ENCODE measurements at regions not wholly inside any gene's neighbourhood (a gene's known extent, or its start where the extent isn't known, plus 50 kb on each side); places are given as distances from the start of the nearest gene placed in this dataset.

DNA sequence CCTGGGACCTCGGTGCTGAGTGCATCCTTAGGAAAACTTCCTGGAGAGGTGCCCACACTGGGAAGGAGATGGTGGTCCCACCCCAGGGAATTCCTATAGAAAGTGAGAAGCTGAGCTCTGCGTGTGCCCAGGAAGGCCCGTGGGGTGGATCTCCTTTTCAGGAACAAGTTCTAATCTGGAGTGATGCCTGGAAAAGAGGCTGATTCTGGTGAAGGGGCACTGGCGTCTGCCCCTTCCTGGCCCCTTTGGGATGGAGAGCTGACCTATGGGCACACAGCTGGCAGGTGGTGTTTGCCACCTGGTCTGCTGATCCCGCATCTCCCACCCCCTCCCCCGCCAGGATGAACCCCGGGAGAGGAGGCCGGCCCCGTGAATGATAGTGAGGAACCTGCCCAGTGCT lies 142.0 kb upstream of the RTL1 start:
- Mint-ChIP-seq H3K4me1 (no peaks in the 10 kb centered on the region), H3K36me3 (no peaks in the 10 kb centered on the region), H3K27ac (no peak overlapping the region), H3K4me3 (no peak overlapping the region), H3K27me3 (no peaks in the 10 kb centered on the region), H3K9me3 (peaks cover 0 to 3% (median 0%) of the 10 kb centered on the region in 7 donors)
- no peak for DNase-seq
- no peak for ATAC-seq (ENCODE audit: low read depth in 2 of 2)

DNA sequence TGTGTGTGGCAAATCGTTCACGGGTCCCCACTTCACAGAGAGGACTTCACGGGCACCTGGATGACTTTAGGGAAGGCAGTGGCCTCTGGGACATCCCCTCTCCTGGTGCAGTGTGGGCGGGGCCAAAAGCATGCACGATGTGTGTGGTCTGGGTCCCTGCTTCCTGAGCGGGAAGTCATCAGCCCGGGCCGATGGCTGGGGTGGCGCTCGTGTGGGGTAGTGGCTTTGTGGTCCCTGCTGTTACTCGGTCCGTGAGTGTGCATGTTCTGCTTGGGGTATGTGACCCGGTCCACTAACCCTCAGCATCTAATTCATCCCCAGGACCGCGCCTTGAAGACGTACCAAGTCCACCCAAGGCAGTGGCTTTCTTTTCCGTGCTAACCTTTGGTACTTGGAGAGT lies 142.5 kb upstream of the RTL1 start:
- Mint-ChIP-seq H3K4me1 (no peaks in the 10 kb centered on the region), H3K4me3 (no peak overlapping the region), H3K27me3 (no peaks in the 10 kb centered on the region), H3K27ac (no peak overlapping the region), H3K36me3 (no peaks in the 10 kb centered on the region), H3K9me3 (peaks cover 0 to 3% (median 0%) of the 10 kb centered on the region in 7 donors)
- ATAC-seq (ENCODE audit: low read depth in 2 of 2) = no peak
- DNase-seq = no peak

DNA sequence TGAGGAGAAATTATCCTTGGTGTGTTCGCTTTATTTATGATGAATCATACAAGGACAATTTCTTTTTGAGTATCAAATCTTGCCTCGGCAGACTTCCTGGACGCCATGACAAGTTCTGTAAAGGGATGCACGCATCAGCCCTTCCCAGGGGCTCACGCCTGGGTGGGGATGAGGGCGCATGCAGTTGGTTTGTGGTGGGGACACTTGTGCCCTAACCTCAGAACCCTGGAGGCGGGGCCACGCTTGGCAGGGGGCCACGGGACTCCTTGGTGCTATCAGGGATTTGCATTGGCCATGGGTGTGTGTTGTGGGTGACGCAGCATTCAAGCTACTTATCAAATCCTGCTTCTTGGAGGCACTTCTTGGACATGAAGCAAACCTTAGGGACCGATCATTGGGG lies 143.8 kb upstream of the RTL1 start:
- no peaks in the 10 kb centered on the region for H3K36me3 Mint-ChIP-seq
- no peak for DNase-seq
- no peak for ATAC-seq (ENCODE audit: low read depth in 2 of 2)
- H3K4me3 Mint-ChIP-seq = no peak overlapping the region
- H3K27me3 Mint-ChIP-seq = no peaks in the 10 kb centered on the region
- H3K9me3 Mint-ChIP-seq = peaks cover 0 to 3% (median 0%) of the 10 kb centered on the region in 7 donors
- no peaks in the 10 kb centered on the region for H3K4me1 Mint-ChIP-seq
- H3K27ac Mint-ChIP-seq = no peak overlapping the region

DNA sequence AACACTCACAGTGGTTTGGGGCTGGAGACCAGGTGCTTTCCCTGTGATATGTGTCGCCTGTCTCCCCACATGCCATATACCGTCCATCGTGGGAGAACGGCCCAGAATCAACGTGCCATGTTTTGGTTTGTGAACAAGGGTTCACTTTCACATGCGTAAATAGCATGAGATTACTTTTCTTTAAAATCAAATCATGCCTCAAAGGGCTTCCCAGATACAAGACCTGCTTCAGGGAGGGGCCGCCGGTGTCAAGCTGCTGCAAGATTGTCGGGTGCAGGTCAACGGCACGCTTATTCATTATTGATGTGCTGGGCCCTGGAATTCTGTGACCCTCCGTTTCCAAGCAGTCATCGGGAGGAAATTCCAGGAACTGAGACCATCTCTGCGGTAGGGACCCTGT lies 145.2 kb upstream of the RTL1 start:
- Mint-ChIP-seq H3K4me1 (no peaks in the 10 kb centered on the region), H3K27ac (no peak overlapping the region)

DNA sequence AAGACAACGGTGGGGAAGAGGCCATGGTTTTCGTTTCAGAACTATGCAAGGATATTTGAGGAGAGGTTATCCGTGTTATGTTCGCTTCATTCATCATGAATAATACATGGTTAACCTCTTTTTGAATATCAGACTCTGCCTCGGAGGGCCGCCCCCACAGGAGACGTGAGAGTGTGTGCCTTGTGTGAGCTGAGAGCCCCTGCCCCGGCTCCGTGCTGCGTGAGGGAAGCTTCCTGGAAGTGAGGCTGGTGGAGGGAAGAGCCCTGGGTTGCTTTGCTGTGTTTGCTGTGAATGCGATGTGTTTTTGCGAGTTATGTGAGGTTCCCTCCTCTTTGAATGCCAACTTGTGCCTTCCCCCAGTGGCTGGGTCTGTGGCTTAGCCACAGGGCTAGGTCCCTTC lies 146.0 kb upstream of the RTL1 start:
- no peak overlapping the region for H3K27ac Mint-ChIP-seq
- no peak for DNase-seq
- peaks cover 0 to 5% (median 0%) of the 10 kb centered on the region in 7 donors for H3K9me3 Mint-ChIP-seq
- no peak overlapping the region for H3K4me3 Mint-ChIP-seq
- H3K27me3 Mint-ChIP-seq = no peaks in the 10 kb centered on the region
- H3K4me1 Mint-ChIP-seq = no peaks in the 10 kb centered on the region
- H3K36me3 Mint-ChIP-seq = no peaks in the 10 kb centered on the region
- no peak for ATAC-seq (ENCODE audit: low read depth in 2 of 2)

More for the DNA sequence above, 145.2 kb upstream of the RTL1 start:
- no peak for DNase-seq
- no peaks in the 10 kb centered on the region for H3K36me3 Mint-ChIP-seq
- no peaks in the 10 kb centered on the region for H3K27me3 Mint-ChIP-seq
- peaks cover 0 to 5% (median 0%) of the 10 kb centered on the region in 7 donors for H3K9me3 Mint-ChIP-seq
- ATAC-seq (ENCODE audit: low read depth in 2 of 2) = no peak
- H3K4me3 Mint-ChIP-seq = peak overlapping the region in 1 of 8 donors; percentile 44

DNA sequence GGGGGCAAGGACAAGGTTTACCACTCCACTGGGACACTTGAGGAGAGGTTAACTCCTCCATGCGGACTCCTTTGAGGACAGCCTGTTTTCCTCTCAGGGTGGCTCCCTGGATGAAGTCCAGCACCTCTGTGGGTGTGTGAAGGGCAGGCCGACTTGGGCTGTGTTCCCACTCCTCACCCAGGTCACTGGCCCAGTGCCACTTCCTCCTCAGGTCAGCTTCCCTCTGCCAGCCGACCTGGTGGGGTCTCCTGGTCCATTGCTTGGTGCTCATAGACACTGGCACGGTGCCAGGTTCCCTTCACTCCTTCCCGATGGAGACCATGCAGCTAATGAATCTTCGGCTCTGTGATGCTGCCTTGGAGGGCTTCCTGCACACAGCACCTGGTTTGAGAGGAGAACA lies 146.4 kb upstream of the RTL1 start:
- peaks cover 0 to 5% (median 0%) of the 10 kb centered on the region in 7 donors for H3K9me3 Mint-ChIP-seq
- no peak overlapping the region for H3K27ac Mint-ChIP-seq

DNA sequence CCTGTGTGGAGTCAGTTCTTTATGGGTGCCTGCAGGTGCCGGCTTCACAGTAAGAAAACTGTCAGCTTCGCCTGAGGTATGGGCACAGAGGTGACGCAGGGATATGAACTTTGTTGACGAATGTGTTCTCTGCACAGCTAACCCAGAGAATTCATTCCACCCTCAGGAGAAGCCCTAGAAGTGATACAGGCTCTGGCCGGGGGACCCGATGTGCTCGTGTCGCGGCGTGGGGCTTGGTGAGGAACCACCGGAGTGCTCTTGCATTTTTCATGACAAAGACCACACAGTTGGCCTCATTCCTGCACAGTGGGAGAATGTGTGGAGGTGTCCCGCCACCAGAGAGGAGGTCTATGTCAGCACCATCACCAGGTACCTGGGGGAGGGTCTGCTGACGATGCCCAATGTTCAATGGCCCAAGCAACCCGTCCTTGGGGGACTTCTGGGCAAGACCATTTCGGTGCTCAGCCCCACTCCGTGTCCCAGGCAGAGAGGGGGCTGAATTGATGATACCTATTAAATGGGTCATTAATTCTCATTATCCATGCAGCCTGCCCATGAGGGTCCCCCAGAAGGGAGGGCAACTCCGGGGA lies 147.5 kb upstream of the RTL1 start:
- Mint-ChIP-seq H3K9me3 (peaks cover 0 to 6% (median 0%) of the 10 kb centered on the region in 7 donors), H3K4me3 (no peak overlapping the region), H3K27ac (no peak overlapping the region), H3K36me3 (no peaks in the 10 kb centered on the region), H3K4me1 (no peaks in the 10 kb centered on the region), H3K27me3 (no peaks in the 10 kb centered on the region)
- ATAC-seq (ENCODE audit: low read depth in 2 of 2) (no peak), DNase-seq (no peak)

More for the DNA sequence above, 146.4 kb upstream of the RTL1 start:
- no peak for ATAC-seq (ENCODE audit: low read depth in 2 of 2)
- H3K27me3 Mint-ChIP-seq = no peaks in the 10 kb centered on the region
- no peak overlapping the region for H3K4me3 Mint-ChIP-seq
- DNase-seq = no peak
- H3K4me1 Mint-ChIP-seq = no peaks in the 10 kb centered on the region
- H3K36me3 Mint-ChIP-seq = no peaks in the 10 kb centered on the region

DNA sequence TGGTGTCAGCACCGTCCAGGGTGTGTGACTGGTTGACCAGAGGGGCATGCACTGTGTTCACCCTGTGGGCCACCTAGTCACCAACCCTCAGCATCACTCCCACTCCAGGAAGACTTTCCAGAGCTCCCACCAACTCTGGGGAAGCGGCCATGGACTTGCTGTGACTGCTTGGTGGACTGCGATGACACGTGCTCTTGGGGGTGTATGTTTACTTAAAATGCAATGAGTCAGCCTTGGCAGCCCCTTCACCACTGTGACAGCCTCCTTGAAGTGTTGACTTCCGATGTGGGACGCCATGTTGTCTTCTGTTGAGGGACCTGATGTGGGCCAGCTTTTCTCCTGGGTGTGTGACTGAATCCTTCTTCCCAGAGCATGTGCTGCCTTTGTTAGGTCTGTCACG lies 151.1 kb upstream of the RTL1 start:
- ATAC-seq (ENCODE audit: low read depth in 2 of 2) (no peak), DNase-seq (no peak)
- Mint-ChIP-seq H3K27ac (no peak overlapping the region), H3K4me1 (no peaks in the 10 kb centered on the region), H3K36me3 (no peaks in the 10 kb centered on the region), H3K27me3 (peaks cover 0 to 6% (median 0%) of the 10 kb centered on the region in 3 donors), H3K4me3 (no peak overlapping the region), H3K9me3 (peaks cover 4 to 28% (median 18%) of the 10 kb centered on the region in 7 donors)

DNA sequence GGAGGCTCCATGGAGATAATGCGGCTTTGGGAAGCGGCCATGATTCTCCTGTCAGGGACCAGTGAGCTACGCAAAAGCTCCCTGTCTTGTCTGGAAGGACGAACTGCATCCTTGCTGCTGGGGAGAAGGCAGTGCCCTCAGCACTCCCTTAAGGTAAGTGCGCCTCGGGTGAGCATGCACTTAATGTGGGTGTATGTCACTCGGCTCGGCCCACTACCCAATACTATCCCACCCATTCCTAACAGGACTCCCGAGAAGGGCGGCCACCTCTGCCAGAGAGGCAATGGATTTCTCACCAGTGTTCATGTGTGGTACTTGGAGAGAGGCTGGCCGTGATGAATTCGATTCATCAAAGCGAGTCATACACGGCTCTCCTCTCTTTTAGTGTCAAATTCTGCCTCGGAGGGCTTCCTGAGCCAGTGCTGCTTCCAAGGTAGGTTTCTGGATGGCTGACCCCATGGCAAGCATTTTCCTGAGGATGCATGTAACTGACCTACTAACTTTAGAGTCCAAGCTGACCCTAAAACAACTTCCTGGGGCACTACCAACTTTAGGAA lies 151.7 kb upstream of the RTL1 start:
- ATAC-seq (ENCODE audit: low read depth in 2 of 2) (no peak), DNase-seq (no peak)
- no peaks in the 10 kb centered on the region for H3K4me1 Mint-ChIP-seq
- peaks cover 4 to 28% (median 18%) of the 10 kb centered on the region in 7 donors for H3K9me3 Mint-ChIP-seq
- no peaks in the 10 kb centered on the region for H3K36me3 Mint-ChIP-seq
- H3K27ac Mint-ChIP-seq = no peak overlapping the region
- no peak overlapping the region for H3K4me3 Mint-ChIP-seq
- H3K27me3 Mint-ChIP-seq = peaks cover 0 to 6% (median 0%) of the 10 kb centered on the region in 3 donors

DNA sequence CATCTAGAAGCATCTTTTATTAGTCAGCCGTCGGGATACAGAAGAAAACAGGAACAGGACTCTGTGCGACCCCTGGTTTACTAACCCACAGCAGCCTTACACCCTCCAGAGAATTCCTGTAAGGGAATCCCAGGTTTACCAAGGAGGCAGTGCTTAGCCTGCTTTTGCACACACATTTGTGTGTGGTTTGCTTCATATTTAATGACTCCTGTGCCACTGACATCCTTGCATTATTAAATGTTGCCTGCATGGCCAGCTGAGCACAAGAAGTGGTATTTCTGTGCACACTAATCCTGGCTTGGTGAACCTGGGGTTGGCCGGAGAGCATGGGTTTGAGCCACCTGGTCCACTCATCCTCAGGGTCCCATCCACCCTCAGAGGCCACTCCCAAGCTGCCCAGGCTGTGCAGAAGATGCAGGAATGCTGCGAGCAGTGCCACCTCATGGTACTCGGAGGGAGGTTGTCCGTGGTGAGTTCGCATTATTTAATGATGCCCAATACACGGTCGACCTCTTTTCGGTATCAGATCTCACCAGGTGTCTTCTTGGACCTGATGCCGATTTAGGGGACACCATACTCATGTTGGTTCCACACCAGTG lies 152.4 kb upstream of the RTL1 start:
- ATAC-seq (ENCODE audit: low read depth in 2 of 2) (no peak), DNase-seq (no peak)
- H3K36me3 Mint-ChIP-seq = no peaks in the 10 kb centered on the region
- peaks cover 0 to 6% (median 3%) of the 10 kb centered on the region in 3 donors for H3K27me3 Mint-ChIP-seq
- no peak overlapping the region for H3K4me3 Mint-ChIP-seq
- H3K9me3 Mint-ChIP-seq = peaks cover 4 to 28% (median 18%) of the 10 kb centered on the region in 7 donors
- H3K27ac Mint-ChIP-seq = no peak overlapping the region
- no peaks in the 10 kb centered on the region for H3K4me1 Mint-ChIP-seq

DNA sequence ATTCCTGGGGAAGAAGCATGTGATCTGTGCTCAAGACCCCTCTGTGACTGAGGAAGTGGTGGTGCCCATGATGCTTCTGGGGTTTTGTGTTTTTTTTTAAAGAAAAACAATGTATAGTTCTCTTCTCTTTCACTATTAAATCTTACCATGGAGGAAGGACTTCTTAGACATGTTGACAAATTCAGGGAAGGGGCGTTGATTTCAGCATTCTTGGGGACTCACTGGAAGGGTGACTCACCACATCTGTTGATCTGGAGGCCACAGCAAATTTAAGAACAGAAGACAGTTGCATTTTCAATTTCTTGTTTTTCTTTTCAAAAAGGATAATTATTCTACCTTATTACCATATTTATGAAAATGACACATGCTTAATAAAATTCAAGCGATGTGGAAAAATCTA lies 152.9 kb upstream of the RTL1 start:
- Mint-ChIP-seq H3K4me3 (no peak overlapping the region), H3K9me3 (peaks cover 4 to 28% (median 18%) of the 10 kb centered on the region in 7 donors), H3K36me3 (no peaks in the 10 kb centered on the region), H3K4me1 (no peaks in the 10 kb centered on the region), H3K27me3 (peaks cover 0 to 9% (median 6%) of the 10 kb centered on the region in 3 donors), H3K27ac (peak overlapping the region in 1 of 6 donors; percentile 54)
- DNase-seq (no peak), ATAC-seq (ENCODE audit: low read depth in 2 of 2) (no peak)

DNA sequence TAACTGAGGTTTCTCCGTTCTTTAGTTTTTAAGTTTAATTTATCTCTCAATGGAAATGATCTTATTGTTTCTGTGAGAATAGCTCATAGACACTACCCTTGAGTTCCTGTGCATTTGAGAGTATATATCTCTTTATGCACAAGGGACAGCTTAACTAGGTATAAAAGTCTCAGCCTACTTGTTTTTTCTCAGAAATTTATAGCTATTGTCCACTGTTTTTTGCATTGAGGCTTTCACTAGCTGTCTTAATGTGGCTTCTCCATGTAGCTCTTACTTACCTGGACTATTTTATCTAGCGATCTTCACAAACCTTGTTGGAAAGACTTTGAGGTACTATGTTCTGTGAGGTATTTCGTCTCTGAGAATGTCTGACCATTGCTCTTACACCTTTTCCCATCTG lies 153.9 kb upstream of the RTL1 start:
- no peaks in the 10 kb centered on the region for H3K36me3 Mint-ChIP-seq
- no peaks in the 10 kb centered on the region for H3K4me1 Mint-ChIP-seq
- peaks cover 0 to 9% (median 6%) of the 10 kb centered on the region in 3 donors for H3K27me3 Mint-ChIP-seq
- H3K27ac Mint-ChIP-seq = no peak overlapping the region
- H3K9me3 Mint-ChIP-seq = peaks cover 4 to 28% (median 18%) of the 10 kb centered on the region in 7 donors
- no peak overlapping the region for H3K4me3 Mint-ChIP-seq
- no peak for DNase-seq
- no peak for ATAC-seq (ENCODE audit: low read depth in 2 of 2)

DNA sequence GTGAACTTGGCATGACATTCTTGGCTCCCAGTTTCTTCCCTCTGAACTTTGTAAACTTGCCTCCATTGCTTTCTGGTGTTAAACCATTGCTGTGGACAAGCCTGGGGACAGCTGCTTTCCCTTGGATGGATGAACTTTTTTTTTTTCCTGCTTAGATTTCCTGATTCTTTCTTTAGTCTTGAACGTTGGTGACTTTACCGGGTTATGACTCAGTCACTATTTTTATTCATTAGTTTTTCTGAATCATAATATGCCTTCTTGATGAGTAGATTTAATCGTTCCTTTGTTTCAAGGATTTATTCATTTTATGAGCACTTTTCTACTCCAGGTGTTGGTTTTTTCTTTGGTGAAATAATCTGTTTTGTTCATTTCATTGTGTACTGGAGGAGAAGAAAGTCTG lies 155.0 kb upstream of the RTL1 start:
- peaks cover 0 to 28% (median 16%) of the 10 kb centered on the region in 7 donors for H3K9me3 Mint-ChIP-seq
- no peak overlapping the region for H3K27ac Mint-ChIP-seq
- peaks cover 0 to 9% (median 6%) of the 10 kb centered on the region in 3 donors for H3K27me3 Mint-ChIP-seq
- DNase-seq (no peak), ATAC-seq (ENCODE audit: low read depth in 2 of 2) (no peak)
- H3K4me1 Mint-ChIP-seq = no peaks in the 10 kb centered on the region
- H3K4me3 Mint-ChIP-seq = no peak overlapping the region
- H3K36me3 Mint-ChIP-seq = no peaks in the 10 kb centered on the region

DNA sequence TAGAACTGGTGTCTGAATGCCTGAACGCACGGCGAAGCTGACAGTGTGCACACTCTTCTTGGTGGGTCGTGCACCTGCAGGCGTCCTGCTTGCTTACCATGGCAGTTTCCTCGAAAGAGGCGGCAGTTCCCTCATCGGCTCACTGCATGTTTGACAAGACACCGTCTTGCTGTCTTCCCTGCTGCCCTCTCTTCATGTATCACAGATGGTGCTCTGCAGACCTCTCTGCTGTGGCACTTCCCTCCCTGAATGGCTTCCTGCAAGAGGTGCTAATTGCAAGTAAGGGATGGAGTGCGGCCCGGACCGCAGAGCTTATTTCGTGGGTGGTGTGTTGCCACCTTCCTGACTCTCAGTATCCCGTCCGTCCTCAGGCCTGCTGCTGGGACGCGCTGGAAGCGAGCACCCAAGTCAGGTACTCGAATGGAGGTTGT lies 156.7 kb upstream of the RTL1 start:
- Mint-ChIP-seq H3K4me3 (no peak overlapping the region), H3K9me3 (peaks cover 0 to 28% (median 18%) of the 10 kb centered on the region in 7 donors), H3K4me1 (no peaks in the 10 kb centered on the region), H3K27ac (no peak overlapping the region), H3K27me3 (peaks cover 0 to 9% (median 6%) of the 10 kb centered on the region in 3 donors), H3K36me3 (no peaks in the 10 kb centered on the region)
- no peak for DNase-seq
- no peak for ATAC-seq (ENCODE audit: low read depth in 2 of 2)

All from naive B cell (primary cell).